HepG2 (cell line): ENCODE measurements at regions not wholly inside any gene's neighbourhood (a gene's known extent, or its start where the extent isn't known, plus 50 kb on each side); places are given as distances from the start of the nearest gene placed in this dataset.

Source experiments
- CAMTA2 ChIP-seq: sonication (generic); formaldehyde crosslinking; IDR thresholded peaks from 2 replicates; pipeline ENCODE4 v1.4.0; 2020; ENCODE audit warnings: mild to moderate bottlenecking, missing genetic modification reagents, borderline replicate concordance
- HNRNPUL1 ChIP-seq: fragments of 200-400 bp; formaldehyde crosslinking; IDR thresholded peaks from 2 replicates; pipeline ENCODE4 v1.6.1; 2017; ENCODE audit warnings: low read depth, mild to moderate bottlenecking, low read length, moderate library complexity
- HOXA3 ChIP-seq: sonication (generic); formaldehyde crosslinking; IDR thresholded peaks from 2 replicates; pipeline ENCODE4 v1.5.0; 2020; ENCODE audit warnings: missing genetic modification reagents
- ISL2 ChIP-seq: sonication (generic); formaldehyde crosslinking; IDR thresholded peaks from 2 replicates; pipeline ENCODE4 v1.5.0; 2020; ENCODE audit warnings: missing genetic modification reagents
- KAT2B ChIP-seq: fragments of 150-350 bp; IDR thresholded peaks from 2 replicates; pipeline ENCODE4 v1.6.1; 2014; ENCODE audit warnings: low read depth, low read length, borderline replicate concordance
- MATR3 ChIP-seq: sonication (generic); formaldehyde crosslinking; IDR thresholded peaks from 2 replicates; pipeline ENCODE4 v1.4.0; 2020; ENCODE audit warnings: missing genetic modification reagents
- MXD4 ChIP-seq: IDR thresholded peaks from 2 replicates; pipeline ENCODE4 v1.6.1; 2016; ENCODE audit warnings: mild to moderate bottlenecking, missing biosample characterization, missing genetic modification reagents
- POLR2AphosphoS5 ChIP-seq: IDR thresholded peaks from 2 replicates; pipeline ENCODE4 v1.6.1; 2012; ENCODE audit warnings: low read depth, low read length
- ZBTB7B ChIP-seq: sonication (generic); formaldehyde crosslinking; IDR thresholded peaks from 2 replicates; pipeline ENCODE4 v1.4.0; 2020; ENCODE audit warnings: missing genetic modification reagents
- TF ChIP-seq, protein P1 (sequence below): sonication (generic); formaldehyde crosslinking; IDR thresholded peaks from 2 replicates; pipeline ENCODE4 v1.5.0; 2020; ENCODE audit warnings: mild to moderate bottlenecking, missing genetic modification reagents, borderline replicate concordance
- TF ChIP-seq, protein P2 (sequence below): sonication (generic); formaldehyde crosslinking; IDR thresholded peaks from 2 replicates; pipeline ENCODE4 v1.8.1; 2023; ENCODE audit warnings: mild to moderate bottlenecking, missing genetic modification reagents
- TF ChIP-seq, protein P3 (sequence below): sonication (generic); formaldehyde crosslinking; IDR thresholded peaks from 2 replicates; pipeline ENCODE4 v1.9.0; 2021; ENCODE audit warnings: missing genetic modification reagents, borderline replicate concordance
- TF ChIP-seq, protein P4 (sequence below): sonication (generic); formaldehyde crosslinking; IDR thresholded peaks from 2 replicates; pipeline ENCODE4 v1.4.0; 2020; ENCODE audit warnings: mild to moderate bottlenecking, missing genetic modification reagents, borderline replicate concordance
- TF ChIP-seq, protein P5 (sequence below): sonication (generic); formaldehyde crosslinking; IDR thresholded peaks from 2 replicates; pipeline ENCODE4 v1.5.0; 2020; ENCODE audit warnings: missing genetic modification reagents
- TF ChIP-seq, protein P6 (sequence below): sonication (generic); formaldehyde crosslinking; IDR thresholded peaks from 2 replicates; pipeline ENCODE4 v1.8.0; 2022; ENCODE audit warnings: missing genetic modification reagents, mild to moderate bottlenecking, inconsistent platforms, borderline replicate concordance

DNA sequence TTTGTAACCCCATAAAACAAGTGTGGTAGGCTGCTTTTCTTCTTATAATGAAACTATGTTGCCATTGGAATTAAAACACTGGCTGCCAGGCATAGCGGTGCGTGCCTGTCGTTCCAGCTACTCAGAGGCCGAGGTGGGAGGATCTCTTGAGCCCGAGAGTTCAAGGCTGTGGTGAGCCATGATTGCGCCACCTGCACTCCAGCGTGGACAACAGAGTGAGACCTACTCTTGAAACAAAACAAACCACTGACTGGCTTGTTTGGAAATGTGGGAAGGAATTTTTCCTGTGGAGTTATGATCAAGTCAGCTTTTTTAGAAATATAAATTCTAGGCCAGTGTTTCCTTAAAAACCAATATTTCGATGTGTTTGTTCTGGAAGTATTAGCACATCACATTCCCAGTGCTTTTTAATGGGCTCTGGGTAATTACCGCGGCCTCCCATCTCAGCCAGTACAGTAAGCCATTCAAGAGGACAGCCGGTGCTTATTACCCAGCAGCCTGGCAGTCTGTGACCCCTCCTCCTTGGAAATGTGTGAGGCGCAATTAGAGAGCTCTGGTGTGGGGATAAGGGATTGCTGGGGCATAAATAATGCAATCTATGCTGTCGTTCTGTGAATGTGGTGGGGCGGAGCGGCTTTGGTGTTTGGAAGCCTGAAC lies 58.3 kb upstream of the TRAK1 start (continued):
- TF ChIP-seq ISL2 (CRISPR knock-in tag) (peak; percentile 82), POLR2AphosphoS5 (no peak), HOXA3 (CRISPR knock-in tag) (peak; percentile 90), ZBTB7B (CRISPR knock-in tag) (peak; percentile 48; the same call in 1 of the 2 replicates), CAMTA2 (CRISPR knock-in tag) (0 out of 2 replicates have a peak, but pooled peaks have one; percentile 22), MATR3 (CRISPR knock-in tag) (no peak), KAT2B (no peak), MXD4 (CRISPR knock-in tag) (peak; percentile 57; the same call in 1 of the 2 replicates), HNRNPUL1 (no peak)
- TF ChIP-seq, protein P1, sequence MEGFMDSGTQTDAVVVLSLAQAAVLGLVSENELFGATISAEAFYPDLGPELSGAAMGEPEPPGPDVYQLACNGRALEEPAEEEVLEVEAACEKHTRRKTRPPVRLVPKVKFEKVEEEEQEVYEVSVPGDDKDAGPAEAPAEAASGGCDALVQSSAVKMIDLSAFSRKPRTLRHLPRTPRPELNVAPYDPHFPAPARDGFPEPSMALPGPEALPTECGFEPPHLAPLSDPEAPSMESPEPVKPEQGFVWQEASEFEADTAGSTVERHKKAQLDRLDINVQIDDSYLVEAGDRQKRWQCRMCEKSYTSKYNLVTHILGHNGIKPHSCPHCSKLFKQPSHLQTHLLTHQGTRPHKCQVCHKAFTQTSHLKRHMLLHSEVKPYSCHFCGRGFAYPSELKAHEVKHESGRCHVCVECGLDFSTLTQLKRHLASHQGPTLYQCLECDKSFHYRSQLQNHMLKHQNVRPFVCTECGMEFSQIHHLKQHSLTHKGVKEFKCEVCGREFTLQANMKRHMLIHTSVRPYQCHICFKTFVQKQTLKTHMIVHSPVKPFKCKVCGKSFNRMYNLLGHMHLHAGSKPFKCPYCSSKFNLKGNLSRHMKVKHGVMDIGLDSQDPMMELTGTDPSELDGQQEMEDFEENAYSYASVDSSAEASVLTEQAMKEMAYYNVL (CRISPR knock-in tag): no peak
- TF ChIP-seq, protein P2, sequence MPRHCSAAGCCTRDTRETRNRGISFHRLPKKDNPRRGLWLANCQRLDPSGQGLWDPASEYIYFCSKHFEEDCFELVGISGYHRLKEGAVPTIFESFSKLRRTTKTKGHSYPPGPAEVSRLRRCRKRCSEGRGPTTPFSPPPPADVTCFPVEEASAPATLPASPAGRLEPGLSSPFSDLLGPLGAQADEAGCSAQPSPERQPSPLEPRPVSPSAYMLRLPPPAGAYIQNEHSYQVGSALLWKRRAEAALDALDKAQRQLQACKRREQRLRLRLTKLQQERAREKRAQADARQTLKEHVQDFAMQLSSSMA (CRISPR knock-in tag): no peak
- TF ChIP-seq, protein P3, sequence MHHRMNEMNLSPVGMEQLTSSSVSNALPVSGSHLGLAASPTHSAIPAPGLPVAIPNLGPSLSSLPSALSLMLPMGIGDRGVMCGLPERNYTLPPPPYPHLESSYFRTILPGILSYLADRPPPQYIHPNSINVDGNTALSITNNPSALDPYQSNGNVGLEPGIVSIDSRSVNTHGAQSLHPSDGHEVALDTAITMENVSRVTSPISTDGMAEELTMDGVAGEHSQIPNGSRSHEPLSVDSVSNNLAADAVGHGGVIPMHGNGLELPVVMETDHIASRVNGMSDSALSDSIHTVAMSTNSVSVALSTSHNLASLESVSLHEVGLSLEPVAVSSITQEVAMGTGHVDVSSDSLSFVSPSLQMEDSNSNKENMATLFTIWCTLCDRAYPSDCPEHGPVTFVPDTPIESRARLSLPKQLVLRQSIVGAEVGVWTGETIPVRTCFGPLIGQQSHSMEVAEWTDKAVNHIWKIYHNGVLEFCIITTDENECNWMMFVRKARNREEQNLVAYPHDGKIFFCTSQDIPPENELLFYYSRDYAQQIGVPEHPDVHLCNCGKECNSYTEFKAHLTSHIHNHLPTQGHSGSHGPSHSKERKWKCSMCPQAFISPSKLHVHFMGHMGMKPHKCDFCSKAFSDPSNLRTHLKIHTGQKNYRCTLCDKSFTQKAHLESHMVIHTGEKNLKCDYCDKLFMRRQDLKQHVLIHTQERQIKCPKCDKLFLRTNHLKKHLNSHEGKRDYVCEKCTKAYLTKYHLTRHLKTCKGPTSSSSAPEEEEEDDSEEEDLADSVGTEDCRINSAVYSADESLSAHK (CRISPR knock-in tag): no peak
- TF ChIP-seq, protein P4, sequence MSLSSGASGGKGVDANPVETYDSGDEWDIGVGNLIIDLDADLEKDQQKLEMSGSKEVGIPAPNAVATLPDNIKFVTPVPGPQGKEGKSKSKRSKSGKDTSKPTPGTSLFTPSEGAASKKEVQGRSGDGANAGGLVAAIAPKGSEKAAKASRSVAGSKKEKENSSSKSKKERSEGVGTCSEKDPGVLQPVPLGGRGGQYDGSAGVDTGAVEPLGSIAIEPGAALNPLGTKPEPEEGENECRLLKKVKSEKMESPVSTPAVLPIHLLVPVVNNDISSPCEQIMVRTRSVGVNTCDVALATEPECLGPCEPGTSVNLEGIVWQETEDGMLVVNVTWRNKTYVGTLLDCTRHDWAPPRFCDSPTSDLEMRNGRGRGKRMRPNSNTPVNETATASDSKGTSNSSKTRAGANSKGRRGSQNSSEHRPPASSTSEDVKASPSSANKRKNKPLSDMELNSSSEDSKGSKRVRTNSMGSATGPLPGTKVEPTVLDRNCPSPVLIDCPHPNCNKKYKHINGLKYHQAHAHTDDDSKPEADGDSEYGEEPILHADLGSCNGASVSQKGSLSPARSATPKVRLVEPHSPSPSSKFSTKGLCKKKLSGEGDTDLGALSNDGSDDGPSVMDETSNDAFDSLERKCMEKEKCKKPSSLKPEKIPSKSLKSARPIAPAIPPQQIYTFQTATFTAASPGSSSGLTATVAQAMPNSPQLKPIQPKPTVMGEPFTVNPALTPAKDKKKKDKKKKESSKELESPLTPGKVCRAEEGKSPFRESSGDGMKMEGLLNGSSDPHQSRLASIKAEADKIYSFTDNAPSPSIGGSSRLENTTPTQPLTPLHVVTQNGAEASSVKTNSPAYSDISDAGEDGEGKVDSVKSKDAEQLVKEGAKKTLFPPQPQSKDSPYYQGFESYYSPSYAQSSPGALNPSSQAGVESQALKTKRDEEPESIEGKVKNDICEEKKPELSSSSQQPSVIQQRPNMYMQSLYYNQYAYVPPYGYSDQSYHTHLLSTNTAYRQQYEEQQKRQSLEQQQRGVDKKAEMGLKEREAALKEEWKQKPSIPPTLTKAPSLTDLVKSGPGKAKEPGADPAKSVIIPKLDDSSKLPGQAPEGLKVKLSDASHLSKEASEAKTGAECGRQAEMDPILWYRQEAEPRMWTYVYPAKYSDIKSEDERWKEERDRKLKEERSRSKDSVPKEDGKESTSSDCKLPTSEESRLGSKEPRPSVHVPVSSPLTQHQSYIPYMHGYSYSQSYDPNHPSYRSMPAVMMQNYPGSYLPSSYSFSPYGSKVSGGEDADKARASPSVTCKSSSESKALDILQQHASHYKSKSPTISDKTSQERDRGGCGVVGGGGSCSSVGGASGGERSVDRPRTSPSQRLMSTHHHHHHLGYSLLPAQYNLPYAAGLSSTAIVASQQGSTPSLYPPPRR (CRISPR knock-in tag): peak; percentile 82; the same call in 1 of the 2 replicates
- TF ChIP-seq, protein P5, sequence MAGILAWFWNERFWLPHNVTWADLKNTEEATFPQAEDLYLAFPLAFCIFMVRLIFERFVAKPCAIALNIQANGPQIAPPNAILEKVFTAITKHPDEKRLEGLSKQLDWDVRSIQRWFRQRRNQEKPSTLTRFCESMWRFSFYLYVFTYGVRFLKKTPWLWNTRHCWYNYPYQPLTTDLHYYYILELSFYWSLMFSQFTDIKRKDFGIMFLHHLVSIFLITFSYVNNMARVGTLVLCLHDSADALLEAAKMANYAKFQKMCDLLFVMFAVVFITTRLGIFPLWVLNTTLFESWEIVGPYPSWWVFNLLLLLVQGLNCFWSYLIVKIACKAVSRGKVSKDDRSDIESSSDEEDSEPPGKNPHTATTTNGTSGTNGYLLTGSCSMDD: no peak
- TF ChIP-seq, protein P6, sequence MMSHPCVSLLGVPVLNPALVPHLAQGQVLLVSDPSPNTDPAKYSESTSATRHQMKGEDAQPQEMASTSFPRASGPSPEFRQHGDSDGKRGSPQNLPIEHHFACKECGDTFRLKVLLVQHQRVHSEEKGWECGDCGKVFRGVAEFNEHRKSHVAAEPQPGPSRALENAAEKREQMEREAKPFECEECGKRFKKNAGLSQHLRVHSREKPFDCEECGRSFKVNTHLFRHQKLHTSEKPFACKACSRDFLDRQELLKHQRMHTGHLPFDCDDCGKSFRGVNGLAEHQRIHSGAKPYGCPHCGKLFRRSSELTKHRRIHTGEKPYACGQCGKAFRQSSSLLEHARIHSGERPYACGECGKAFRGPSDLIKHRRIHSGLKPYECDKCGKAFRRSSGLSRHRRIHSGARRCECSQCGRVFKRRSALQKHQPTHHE (CRISPR knock-in tag): 0 out of 2 replicates have a peak, but pooled peaks have one; percentile 50
